Tibial artery (tissue), 4 donors: ENCODE measurements at regions not wholly inside any gene's neighbourhood (a gene's known extent, or its start where the extent isn't known, plus 50 kb on each side); places are given as distances from the start of the nearest gene placed in this dataset.
"Not testable (repeated sequence)": the region's sequence is repeated elsewhere in the genome, so short reads cannot be mapped to it uniquely, and the experiment has no call there.

Experiments used
- DNase-seq, 2 donors: peaks; one replicate each; pipeline ENCODE4 v3.0.0-alpha.2; 2019
- H3K27ac ChIP-seq, 2 donors: fragments of 200-600 bp; sonication (generic) in 1 of 2; 1 replicate in 1 of 2; 2 replicates in 1 of 2; pipeline ENCODE4 v1.5.1; 2018 to 2019; ENCODE audit warnings: mild to moderate bottlenecking in 1 of 2
- H3K27me3 ChIP-seq, 2 donors: fragments of 200-600 bp; sonication (generic) in 1 of 2; one replicate each; pipeline versions ENCODE4 v1.5.1 to v1.6.0; 2016 to 2019
- H3K36me3 ChIP-seq, 3 donors: fragments of 200-600 bp; sonication (generic) in 2 of 3; one replicate each; pipeline ENCODE4 v1.5.1; 2016 to 2019; ENCODE audit warnings: mild to moderate bottlenecking in 2 of 3
- H3K4me1 ChIP-seq, 4 donors: fragments of 200-600 bp; sonication (generic) in 2 of 4; 1 replicate in 3 of 4; 2 replicates in 1 of 4; pipeline ENCODE4 v1.5.1; 2016 to 2019
- H3K4me3 ChIP-seq, 2 donors: fragments of 200-600 bp; sonication (generic) in 1 of 2; 1 replicate in 1 of 2; 2 replicates in 1 of 2; pipeline ENCODE4 v1.5.1; 2018 to 2019; ENCODE audit warnings: mild to moderate bottlenecking in 2 of 2
- H3K9me3 ChIP-seq, 3 donors: fragments of 200-600 bp; sonication (generic) in 1 of 3; one replicate each; pipeline ENCODE4 v1.5.1; 2016 to 2019
- intact Hi-C: fragments of 100-400 bp; cut with DNase I; formaldehyde crosslinking; loops from one replicate; pipeline ENCODE4 v1.15.0; 2023; ENCODE audit warnings: low total_unique reads
- TF ChIP-seq, protein P1 (sequence below), 2 experiments: fragments of 200-600 bp in 1 of 2; fragments of 450-650 bp in 1 of 2; IDR thresholded peaks; one replicate each; pipeline ENCODE4 v1.5.1; 2017 to 2019; ENCODE audit warnings: antibody characterized with exemption in 2 of 2, mild to moderate bottlenecking in 1 of 2, moderate library complexity in 1 of 2

DNA sequence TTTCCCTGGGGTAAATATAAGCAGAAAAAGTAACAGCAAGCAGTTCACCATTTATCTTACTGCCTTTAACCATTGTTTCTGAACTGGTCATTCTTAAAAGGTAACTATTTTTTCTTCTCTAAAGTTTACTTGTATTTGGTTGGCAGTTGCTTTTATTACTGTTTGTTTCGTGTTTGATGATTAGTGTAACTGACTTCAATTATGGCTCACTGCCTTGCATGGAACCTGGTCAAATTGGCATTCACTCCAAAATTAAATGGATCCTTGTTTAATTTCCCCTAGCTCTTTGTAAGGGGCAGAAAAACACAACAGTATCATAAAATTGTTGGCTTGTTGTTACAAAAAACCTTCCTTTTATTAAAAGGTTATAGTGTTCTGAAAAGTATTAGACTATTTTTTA lies 1723.9 kb upstream of the CDH6 start:
- TF ChIP-seq, protein P1, sequence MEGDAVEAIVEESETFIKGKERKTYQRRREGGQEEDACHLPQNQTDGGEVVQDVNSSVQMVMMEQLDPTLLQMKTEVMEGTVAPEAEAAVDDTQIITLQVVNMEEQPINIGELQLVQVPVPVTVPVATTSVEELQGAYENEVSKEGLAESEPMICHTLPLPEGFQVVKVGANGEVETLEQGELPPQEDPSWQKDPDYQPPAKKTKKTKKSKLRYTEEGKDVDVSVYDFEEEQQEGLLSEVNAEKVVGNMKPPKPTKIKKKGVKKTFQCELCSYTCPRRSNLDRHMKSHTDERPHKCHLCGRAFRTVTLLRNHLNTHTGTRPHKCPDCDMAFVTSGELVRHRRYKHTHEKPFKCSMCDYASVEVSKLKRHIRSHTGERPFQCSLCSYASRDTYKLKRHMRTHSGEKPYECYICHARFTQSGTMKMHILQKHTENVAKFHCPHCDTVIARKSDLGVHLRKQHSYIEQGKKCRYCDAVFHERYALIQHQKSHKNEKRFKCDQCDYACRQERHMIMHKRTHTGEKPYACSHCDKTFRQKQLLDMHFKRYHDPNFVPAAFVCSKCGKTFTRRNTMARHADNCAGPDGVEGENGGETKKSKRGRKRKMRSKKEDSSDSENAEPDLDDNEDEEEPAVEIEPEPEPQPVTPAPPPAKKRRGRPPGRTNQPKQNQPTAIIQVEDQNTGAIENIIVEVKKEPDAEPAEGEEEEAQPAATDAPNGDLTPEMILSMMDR (IDR thresholded peaks at IDR 0.05): no peak
- no peaks in the 10 kb centered on the region for H3K9me3 ChIP-seq
- intact Hi-C loops: no loop called here
- no peak overlapping the region for H3K27ac ChIP-seq
- no peaks in the 10 kb centered on the region for H3K4me1 ChIP-seq
- H3K27me3 ChIP-seq: no peaks in the 10 kb centered on the region
- H3K4me3 ChIP-seq: no peak overlapping the region
- H3K36me3 ChIP-seq: no peaks in the 10 kb centered on the region
- DNase-seq: no peak

DNA sequence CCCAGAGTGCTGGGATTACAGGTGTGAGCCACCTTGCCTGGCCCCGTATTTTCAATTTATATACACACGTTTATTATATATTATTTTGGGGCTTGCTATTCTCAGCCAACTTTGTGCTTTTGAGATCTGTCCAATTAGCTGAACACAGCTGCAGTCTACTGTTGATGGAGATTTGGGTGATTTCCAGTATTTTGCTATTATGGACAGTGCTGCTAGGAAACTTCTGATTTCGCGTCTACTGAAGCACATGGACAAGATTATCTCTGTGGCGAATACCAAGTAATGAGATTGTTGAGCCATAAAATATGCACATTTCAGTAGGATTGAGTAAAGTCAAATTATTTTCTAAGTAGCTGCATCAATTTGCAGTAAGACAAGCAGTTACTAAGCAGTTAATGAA lies 1731.2 kb upstream of the CDH6 start:
- no peak for DNase-seq

DNA sequence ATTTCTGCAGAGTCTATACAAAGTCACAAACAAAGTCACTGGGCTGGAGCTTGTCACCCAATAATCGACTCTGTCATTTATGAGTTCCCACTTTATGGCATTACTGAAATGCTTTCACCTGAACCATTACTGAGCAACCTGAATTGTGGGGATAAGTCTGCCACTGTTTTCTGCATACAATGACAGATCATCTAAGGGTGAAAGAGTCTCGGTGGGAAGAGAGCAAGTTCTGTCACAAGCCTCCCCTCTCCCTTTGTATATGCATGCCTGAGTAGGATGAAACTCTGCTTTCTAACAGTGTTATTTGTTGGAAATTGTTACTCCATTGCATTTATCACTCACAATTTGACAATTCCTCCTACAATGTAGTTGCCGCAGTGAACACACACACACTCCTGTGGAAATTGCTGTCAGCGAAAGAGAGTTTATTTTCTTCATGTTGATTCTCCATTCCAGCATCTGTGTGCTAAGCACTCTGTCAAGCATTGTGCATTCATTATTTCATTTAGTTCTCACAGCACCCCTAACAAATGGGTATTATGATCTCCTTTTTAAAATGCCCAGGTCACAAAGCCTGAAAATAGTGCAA lies 1732.4 kb upstream of the CDH6 start:
- Histone ChIP-seq H3K9me3 (no peaks in the 10 kb centered on the region), H3K4me1 (no peaks in the 10 kb centered on the region), H3K27me3 (no peaks in the 10 kb centered on the region), H3K27ac (no peak overlapping the region), H3K4me3 (no peak overlapping the region), H3K36me3 (no peaks in the 10 kb centered on the region)
- TF ChIP-seq, protein P1 (IDR thresholded peaks at IDR 0.05): no peak
- no peak for DNase-seq
- intact Hi-C loops: no loop called here

More for the DNA sequence above, 1731.2 kb upstream of the CDH6 start:
- H3K27ac ChIP-seq: no peak overlapping the region
- H3K36me3 ChIP-seq: no peaks in the 10 kb centered on the region
- H3K4me3 ChIP-seq: no peak overlapping the region
- intact Hi-C loops: no loop called here
- H3K9me3 ChIP-seq: no peaks in the 10 kb centered on the region
- TF ChIP-seq, protein P1 (IDR thresholded peaks at IDR 0.05): no peak
- H3K27me3 ChIP-seq: no peaks in the 10 kb centered on the region
- H3K4me1 ChIP-seq: no peaks in the 10 kb centered on the region

DNA sequence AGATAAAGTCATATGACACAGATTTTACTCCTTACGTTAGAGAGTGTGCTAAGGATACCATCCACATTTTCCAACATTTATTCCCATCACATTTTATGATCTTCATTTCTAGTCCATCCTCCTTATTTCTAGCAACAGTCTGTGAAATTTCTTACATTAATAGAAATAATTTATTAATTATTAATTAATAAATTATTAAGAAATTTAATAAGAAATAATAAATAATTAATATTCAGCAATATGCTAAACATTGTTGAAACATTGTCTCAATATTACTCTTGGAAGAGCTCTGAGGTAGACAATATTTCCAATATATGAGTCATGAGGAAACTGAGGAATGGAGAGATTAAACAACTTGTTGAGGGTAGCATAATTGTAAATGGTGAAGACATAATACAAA lies 1742.5 kb upstream of the CDH6 start:
- H3K27ac ChIP-seq, H3K4me1 ChIP-seq, intact Hi-C loops, H3K4me3 ChIP-seq, H3K36me3 ChIP-seq, DNase-seq, H3K9me3 ChIP-seq, H3K27me3 ChIP-seq: not testable (repeated sequence)

DNA sequence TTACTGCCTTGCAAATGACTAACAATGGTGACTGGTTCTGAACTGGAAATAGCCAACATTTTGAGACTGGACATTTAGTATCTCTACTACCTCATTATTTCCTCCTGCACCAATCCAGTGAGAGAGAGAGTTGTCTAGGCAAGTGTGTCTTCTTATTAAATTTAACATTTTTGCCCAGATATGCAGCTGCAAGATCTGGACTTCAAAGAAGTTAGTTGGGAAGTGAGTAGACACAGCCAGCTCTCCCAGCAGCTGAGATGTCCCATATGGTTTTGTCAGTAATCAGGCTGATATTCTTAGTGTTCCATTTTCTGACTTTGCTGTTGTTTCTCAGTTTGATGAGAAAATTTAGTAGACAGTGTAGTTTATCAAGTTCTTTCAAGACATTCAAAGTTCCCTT lies 1778.8 kb upstream of the CDH6 start:
- Histone ChIP-seq H3K9me3 (no peaks in the 10 kb centered on the region), H3K4me3 (no peak overlapping the region), H3K36me3 (no peaks in the 10 kb centered on the region), H3K27me3 (no peaks in the 10 kb centered on the region), H3K27ac (no peak overlapping the region), H3K4me1 (no peaks in the 10 kb centered on the region)
- intact Hi-C loops: no loop called here
- TF ChIP-seq, protein P1 (IDR thresholded peaks at IDR 0.05): no peak
- DNase-seq: no peak

DNA sequence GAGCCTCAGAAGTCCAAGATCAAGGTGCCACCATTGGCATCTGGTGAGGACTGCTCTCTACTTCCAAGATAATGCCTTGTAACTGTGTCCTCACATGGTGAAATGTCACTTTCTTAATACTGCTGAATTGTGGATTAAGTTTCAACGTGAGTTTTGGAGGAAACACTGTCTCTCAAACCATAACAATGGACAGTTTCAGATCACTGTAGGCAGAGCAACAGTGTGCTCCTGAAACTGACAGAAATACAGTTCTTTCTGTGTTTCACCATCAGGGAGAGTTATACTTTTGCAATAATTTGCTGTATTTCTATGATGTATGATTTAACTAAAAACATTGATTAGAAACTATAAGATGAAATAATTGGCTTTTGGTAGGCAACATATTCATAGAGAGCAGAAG lies 1780.5 kb upstream of the CDH6 start:
- H3K36me3 ChIP-seq: no peaks in the 10 kb centered on the region
- no peaks in the 10 kb centered on the region for H3K27me3 ChIP-seq
- no peak for DNase-seq
- intact Hi-C loops: no loop called here
- TF ChIP-seq, protein P1 (IDR thresholded peaks at IDR 0.05): no peak
- H3K9me3 ChIP-seq: no peaks in the 10 kb centered on the region
- no peak overlapping the region for H3K4me3 ChIP-seq
- H3K4me1 ChIP-seq: no peaks in the 10 kb centered on the region
- H3K27ac ChIP-seq: no peak overlapping the region
